Esophagus muscularis mucosa (tissue), 4 donors: ENCODE measurements at regions not wholly inside any gene's neighbourhood (a gene's known extent, or its start where the extent isn't known, plus 50 kb on each side); places are given as distances from the start of the nearest gene placed in this dataset.

Experiments used
- DNase-seq: peaks from one replicate; pipeline ENCODE4 v3.0.0-alpha.2; 2017; ENCODE audit errors: extremely low spot score
- H3K27ac ChIP-seq, 4 donors: fragments of 200-600 bp; sonication (generic); replicated peaks in 1 of 4; 1 replicate in 3 of 4; 2 replicates in 1 of 4; pipeline ENCODE4 v1.5.1; 2016 to 2019; ENCODE audit warnings: mild to moderate bottlenecking in 1 of 4
- H3K27me3 ChIP-seq, 4 donors: fragments of 200-600 bp; sonication (generic); one replicate each; pipeline versions ENCODE4 v1.5.1 to v1.6.0; 2016 to 2019
- H3K36me3 ChIP-seq, 4 donors: fragments of 200-600 bp; sonication (generic); one replicate each; pipeline ENCODE4 v1.5.1; 2016 to 2019
- H3K4me1 ChIP-seq, 4 donors: fragments of 200-600 bp; sonication (generic); one replicate each; pipeline ENCODE4 v1.5.1; 2016 to 2019
- H3K4me3 ChIP-seq, 4 donors: fragments of 200-600 bp; sonication (generic); 1 replicate in 2 of 4; 2 replicates in 2 of 4; pipeline ENCODE4 v1.5.1; 2016 to 2019; ENCODE audit warnings: mild to moderate bottlenecking in 4 of 4, moderate library complexity in 1 of 4
- H3K9me3 ChIP-seq, 4 donors: fragments of 200-600 bp; sonication (generic); 1 replicate in 3 of 4; 2 replicates in 1 of 4; pipeline ENCODE4 v1.5.1; 2016 to 2019
- CTCF ChIP-seq, 3 experiments: fragments of 200-600 bp in 2 of 3; fragments of 450-650 bp in 1 of 3; sonication (generic) in 2 of 3; IDR thresholded peaks; one replicate each; pipeline ENCODE4 v1.5.1; 2017 to 2019; ENCODE audit warnings: antibody characterized with exemption in 3 of 3, mild to moderate bottlenecking in 2 of 3, moderate library complexity in 1 of 3
- EP300 ChIP-seq: sonication (generic); formaldehyde crosslinking; IDR thresholded peaks from one replicate; pipeline ENCODE4 v1.6.1; 2017; ENCODE audit warnings: antibody characterized with exemption
- POLR2A ChIP-seq: fragments of 450-650 bp; IDR thresholded peaks from one replicate; pipeline ENCODE4 v1.6.1; 2017; ENCODE audit warnings: antibody characterized with exemption, moderate library complexity, mild to moderate bottlenecking, low read depth
- POLR2AphosphoS5 ChIP-seq, 2 donors: sonication (generic); formaldehyde crosslinking; IDR thresholded peaks; one replicate each; pipeline ENCODE4 v1.6.1; 2017; ENCODE audit warnings: antibody characterized with exemption in 2 of 2
- WGBS: methylation state at CpG from one replicate; pipeline ENCODE4 v1.1.5; 2018; 5-methylcytosine and 5-hydroxymethylcytosine counted together
- intact Hi-C: fragments of 100-400 bp; cut with DNase I; formaldehyde crosslinking; loops from one replicate; pipeline ENCODE4 v1.15.1; 2023

DNA sequence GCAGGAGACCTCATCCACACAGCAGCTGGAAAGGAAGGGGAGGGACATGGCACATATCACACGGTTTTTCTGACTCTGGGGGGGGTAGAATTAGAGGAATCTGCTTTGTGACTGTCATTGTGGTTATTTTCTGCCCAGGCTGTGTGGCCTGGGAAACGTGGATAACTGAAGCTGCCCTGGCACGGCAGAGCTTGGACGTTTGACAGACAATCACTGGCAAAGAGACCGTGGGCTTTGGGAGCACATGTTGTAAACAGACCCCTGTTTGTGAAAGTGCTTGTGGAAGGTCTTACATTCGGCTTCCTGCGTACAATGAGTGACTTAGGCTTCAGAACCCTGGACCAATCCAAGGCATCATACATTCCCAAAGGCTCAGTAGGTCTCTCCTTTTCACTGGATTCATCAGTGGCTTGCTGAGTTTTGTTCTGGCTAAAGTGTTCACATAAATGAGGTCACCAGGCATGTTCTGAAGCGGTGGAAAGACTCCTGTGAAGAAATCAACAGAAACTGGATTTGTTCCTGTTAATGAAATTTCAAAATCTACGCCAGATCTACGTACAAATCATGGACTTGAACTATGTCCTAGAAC is 188.2 kb downstream of the TEX36 start:
- H3K4me3 ChIP-seq, result no peak overlapping the region
- no peak overlapping the region for H3K27ac ChIP-seq
- intact Hi-C loops, result no loop called here
- TF ChIP-seq POLR2A (no peak), EP300 (no peak), POLR2AphosphoS5 (IDR thresholded peaks at IDR 0.05) (no peak), CTCF (IDR thresholded peaks at IDR 0.05) (no peak)
- H3K4me1 ChIP-seq, result no peaks in the 10 kb centered on the region
- H3K36me3 ChIP-seq, result no peaks in the 10 kb centered on the region
- no peaks in the 10 kb centered on the region for H3K27me3 ChIP-seq
- DNase-seq, result peak; percentile 91
- WGBS, result 78% methylated on average over 10 of the region's 10 CpGs
- no peaks in the 10 kb centered on the region for H3K9me3 ChIP-seq

- Histone ChIP-seq H3K27ac (no peak overlapping the region), H3K9me3 (no peaks in the 10 kb centered on the region), H3K4me3 (no peak overlapping the region), H3K4me1 (no peaks in the 10 kb centered on the region), H3K36me3 (no peaks in the 10 kb centered on the region), H3K27me3 (no peaks in the 10 kb centered on the region)
- WGBS, result 91% methylated on average over 2 of the region's 2 CpGs
- intact Hi-C loops, result no loop called here
- DNase-seq, result no peak
- TF ChIP-seq POLR2A (no peak), POLR2AphosphoS5 (IDR thresholded peaks at IDR 0.05) (no peak), EP300 (no peak), CTCF (IDR thresholded peaks at IDR 0.05) (no peak)
Measured at GRCh38 chr10:125491381-125491780, 191.6 kb downstream of the TEX36 start.

- H3K27ac ChIP-seq, result no peak overlapping the region
- intact Hi-C loops, result no loop called here
- DNase-seq, result no peak
- WGBS, result 60% methylated on average over 6 of the region's 6 CpGs
- no peaks in the 10 kb centered on the region for H3K36me3 ChIP-seq
- TF ChIP-seq POLR2AphosphoS5 (IDR thresholded peaks at IDR 0.05), result no peak
- TF ChIP-seq POLR2A, result no peak
- no peak for TF ChIP-seq CTCF (IDR thresholded peaks at IDR 0.05)
- TF ChIP-seq EP300, result no peak
- H3K9me3 ChIP-seq, result no peaks in the 10 kb centered on the region
- no peaks in the 10 kb centered on the region for H3K27me3 ChIP-seq
- H3K4me1 ChIP-seq, result no peaks in the 10 kb centered on the region
- H3K4me3 ChIP-seq, result no peak overlapping the region
Measured at GRCh38 chr10:125489731-125490130, 193.2 kb downstream of the TEX36 start.

- H3K36me3 ChIP-seq, result no peaks in the 10 kb centered on the region
- TF ChIP-seq CTCF (IDR thresholded peaks at IDR 0.05), result no peak
- TF ChIP-seq POLR2AphosphoS5 (IDR thresholded peaks at IDR 0.05), result no peak
- TF ChIP-seq EP300, result no peak
- no peaks in the 10 kb centered on the region for H3K27me3 ChIP-seq
- H3K4me3 ChIP-seq, result no peak overlapping the region
- no peaks in the 10 kb centered on the region for H3K9me3 ChIP-seq
- intact Hi-C loops, result no loop called here
- H3K4me1 ChIP-seq, result no peaks in the 10 kb centered on the region
- 63% methylated on average over 4 of the region's 4 CpGs for WGBS
- H3K27ac ChIP-seq, result no peak overlapping the region
- no peak for DNase-seq
Measured at GRCh38 chr10:125485665-125486064, 197.3 kb downstream of the TEX36 start.
